ENCODE measurements at regions not wholly inside any gene's neighbourhood (a gene's known extent, or its start where the extent isn't known, plus 50 kb on each side); places are given as distances from the start of the nearest gene placed in this dataset.

GRCh38 chr4:43337707-43338106, 445.2 kb downstream of the GRXCR1 start:
- no peak for TF ChIP-seq CTCF (IDR thresholded peaks at IDR 0.05)
- Mint-ChIP-seq H3K4me3 (ENCODE audit: unreplicated experiment) (no peak overlapping the region), H3K27me3 (ENCODE audit: unreplicated experiment) (no peaks in the 10 kb centered on the region), H3K4me1 (ENCODE audit: unreplicated experiment) (no peaks in the 10 kb centered on the region), H3K27ac (ENCODE audit: unreplicated experiment) (no peak overlapping the region), H3K36me3 (ENCODE audit: unreplicated experiment) (no peaks in the 10 kb centered on the region), H3K9me3 (ENCODE audit: unreplicated experiment) (peaks cover 4% of the 10 kb centered on the region)
- no peak for DNase-seq (ENCODE audit: extremely low spot score, unreplicated experiment)

DNA sequence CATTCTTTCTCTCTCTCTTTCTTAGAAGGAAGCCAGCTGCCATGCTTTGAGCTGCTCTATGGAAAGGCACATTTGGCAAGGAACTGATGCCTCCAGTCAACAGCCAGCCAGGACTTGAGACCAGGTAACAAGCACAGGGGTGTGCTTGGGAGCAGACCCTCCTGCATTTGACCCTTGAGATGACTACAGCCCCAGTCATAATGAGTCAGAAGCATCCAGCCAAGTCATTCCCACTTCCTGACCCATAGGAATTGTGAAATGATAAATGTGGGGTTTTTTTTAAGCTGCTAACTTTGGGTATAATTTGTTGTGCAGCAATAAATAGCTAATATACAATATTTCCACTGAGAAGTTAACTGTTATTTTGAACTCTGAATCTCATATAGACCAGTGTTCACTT, 446.9 kb downstream of the GRXCR1 start:
- DNase-seq (ENCODE audit: extremely low spot score, unreplicated experiment) = no peak
- Mint-ChIP-seq H3K4me1 (ENCODE audit: unreplicated experiment) (no peaks in the 10 kb centered on the region), H3K36me3 (ENCODE audit: unreplicated experiment) (no peaks in the 10 kb centered on the region), H3K27me3 (ENCODE audit: unreplicated experiment) (no peaks in the 10 kb centered on the region), H3K4me3 (ENCODE audit: unreplicated experiment) (no peak overlapping the region), H3K27ac (ENCODE audit: unreplicated experiment) (no peak overlapping the region), H3K9me3 (ENCODE audit: unreplicated experiment) (peaks cover 4% of the 10 kb centered on the region)
- no peak for TF ChIP-seq CTCF (IDR thresholded peaks at IDR 0.05)

DNA sequence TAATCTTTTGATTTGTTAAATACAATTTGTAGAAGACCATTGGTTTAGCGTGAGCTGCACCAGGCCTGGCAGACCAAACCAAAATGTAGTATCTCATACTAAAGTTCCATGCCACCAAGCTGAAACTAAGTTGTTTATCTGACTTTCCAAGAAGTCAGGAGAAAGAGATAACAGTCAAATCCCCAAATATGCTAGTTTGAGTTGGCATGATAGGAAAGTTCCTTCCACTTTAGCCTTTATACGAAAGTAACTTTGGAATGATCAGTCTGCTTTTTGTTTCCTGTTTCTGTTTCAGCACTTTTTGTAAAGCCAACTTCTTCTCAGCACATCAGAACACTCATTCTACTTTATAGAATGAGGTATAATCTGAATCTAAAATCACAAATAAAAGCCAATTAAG, 449.2 kb downstream of the GRXCR1 start:
- TF ChIP-seq CTCF (IDR thresholded peaks at IDR 0.05) = no peak
- Mint-ChIP-seq H3K4me1 (ENCODE audit: unreplicated experiment) (no peaks in the 10 kb centered on the region), H3K4me3 (ENCODE audit: unreplicated experiment) (no peak overlapping the region), H3K36me3 (ENCODE audit: unreplicated experiment) (no peaks in the 10 kb centered on the region), H3K9me3 (ENCODE audit: unreplicated experiment) (peaks cover 4% of the 10 kb centered on the region), H3K27ac (ENCODE audit: unreplicated experiment) (no peak overlapping the region), H3K27me3 (ENCODE audit: unreplicated experiment) (no peaks in the 10 kb centered on the region)
- DNase-seq (ENCODE audit: extremely low spot score, unreplicated experiment) = no peak

GRCh38 chr4:43343298-43343697, 450.8 kb downstream of the GRXCR1 start:
- no peaks in the 10 kb centered on the region for H3K27me3 Mint-ChIP-seq (ENCODE audit: unreplicated experiment)
- TF ChIP-seq CTCF (IDR thresholded peaks at IDR 0.05) = no peak
- no peak overlapping the region for H3K4me3 Mint-ChIP-seq (ENCODE audit: unreplicated experiment)
- peaks cover 4% of the 10 kb centered on the region for H3K9me3 Mint-ChIP-seq (ENCODE audit: unreplicated experiment)
- H3K36me3 Mint-ChIP-seq (ENCODE audit: unreplicated experiment) = no peaks in the 10 kb centered on the region
- DNase-seq (ENCODE audit: extremely low spot score, unreplicated experiment) = no peak
- H3K4me1 Mint-ChIP-seq (ENCODE audit: unreplicated experiment) = no peaks in the 10 kb centered on the region
- no peak overlapping the region for H3K27ac Mint-ChIP-seq (ENCODE audit: unreplicated experiment)

- H3K4me1 Mint-ChIP-seq (ENCODE audit: unreplicated experiment) = no peaks in the 10 kb centered on the region
- H3K27me3 Mint-ChIP-seq (ENCODE audit: unreplicated experiment) = no peaks in the 10 kb centered on the region
- H3K27ac Mint-ChIP-seq (ENCODE audit: unreplicated experiment) = no peak overlapping the region
- TF ChIP-seq CTCF (IDR thresholded peaks at IDR 0.05) = no peak
- no peak overlapping the region for H3K4me3 Mint-ChIP-seq (ENCODE audit: unreplicated experiment)
- H3K36me3 Mint-ChIP-seq (ENCODE audit: unreplicated experiment) = no peaks in the 10 kb centered on the region
- no peak for DNase-seq (ENCODE audit: extremely low spot score, unreplicated experiment)
- H3K9me3 Mint-ChIP-seq (ENCODE audit: unreplicated experiment) = no peaks in the 10 kb centered on the region
Measured at GRCh38 chr4:43345323-43345925, 452.9 kb downstream of the GRXCR1 start.
